NOMO-1 treated with dmso at 0.1 percent for 144 hours (cell line): ENCODE measurements at regions not wholly inside any gene's neighbourhood (a gene's known extent, or its start where the extent isn't known, plus 50 kb on each side); places are given as distances from the start of the nearest gene placed in this dataset.

Source experiments
- DNase-seq: peaks from one replicate; lab custom pipeline; 2025; ENCODE audit not compliant: unreplicated experiment; lab: John Stamatoyannopoulos, UW

DNA sequence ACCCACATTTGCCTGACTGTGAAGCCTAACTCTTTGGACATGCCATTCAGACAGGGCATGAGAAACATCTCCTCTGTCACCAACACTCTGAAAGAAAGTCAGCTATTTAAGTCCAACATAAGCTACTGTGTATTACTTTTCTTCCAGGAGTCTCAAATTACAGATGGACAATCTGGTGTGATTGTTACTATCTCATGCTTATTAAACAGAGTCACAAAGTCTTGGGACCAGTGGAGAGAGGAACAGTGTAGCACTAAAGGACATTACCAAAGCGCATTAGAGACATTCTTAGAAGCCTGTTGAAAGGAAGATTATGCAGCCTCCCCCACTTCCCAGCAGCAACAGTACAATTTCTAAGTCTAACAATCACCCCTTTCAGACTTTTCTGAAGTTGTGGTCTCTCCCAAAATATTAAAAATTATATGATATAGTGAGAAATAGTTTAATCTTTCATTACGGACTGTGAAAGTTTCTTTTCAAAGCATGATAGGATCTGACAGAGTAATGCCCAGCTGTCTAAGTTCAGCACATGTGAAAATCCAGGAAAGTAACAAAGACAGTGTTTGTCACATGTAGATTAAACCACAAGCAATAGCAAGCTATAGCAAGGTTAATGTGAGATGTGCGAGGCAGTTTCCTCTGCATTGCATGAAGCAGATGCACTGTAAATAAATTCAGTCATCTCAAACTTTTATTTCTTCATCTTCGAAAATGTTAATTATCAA is 280.9 kb upstream of the FZD8 start:
- DNase-seq = no peak

DNA sequence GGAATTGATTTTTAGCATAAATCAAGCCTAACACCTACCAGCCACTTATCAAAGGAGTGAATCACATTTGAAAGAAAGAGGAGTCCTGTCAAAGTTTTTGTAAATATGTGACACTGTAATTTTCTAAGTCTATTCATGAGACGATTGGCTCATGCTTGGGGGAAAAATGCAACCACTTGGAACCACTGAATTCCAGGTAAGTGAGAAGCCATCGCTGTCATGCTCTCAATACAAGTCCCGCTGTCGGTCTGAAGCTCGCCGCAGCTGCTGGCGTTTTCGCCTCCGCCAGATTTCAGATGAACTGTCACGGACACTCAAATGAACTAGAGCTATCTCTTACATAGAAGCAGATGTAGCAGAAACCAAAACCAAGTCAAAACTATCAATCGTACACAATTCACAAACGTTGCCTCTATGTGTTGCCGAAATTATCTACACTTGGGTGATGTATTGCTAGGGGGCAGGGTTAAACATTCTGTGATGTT is 279.8 kb upstream of the FZD8 start:
- DNase-seq = no peak

DNA sequence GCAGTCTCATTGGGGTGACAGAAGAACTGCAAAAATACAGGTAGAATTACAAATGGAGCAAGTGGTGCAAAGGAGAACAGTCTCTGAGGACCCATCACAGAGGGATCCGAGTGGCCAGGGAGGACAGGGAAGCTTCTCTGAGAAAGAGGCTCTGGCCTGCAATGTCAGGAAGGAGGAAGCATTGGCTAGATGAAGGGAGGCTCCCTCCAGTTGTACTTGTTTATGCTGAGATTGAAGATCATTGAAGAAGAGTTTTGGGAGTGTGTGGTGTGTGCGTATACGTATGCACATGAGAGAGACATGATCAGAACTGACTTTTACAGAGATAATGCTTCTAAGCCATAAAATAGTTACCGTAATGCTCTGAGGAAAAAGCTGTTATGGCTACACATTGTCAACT is 274.7 kb upstream of the FZD8 start:
- no peak for DNase-seq

DNA sequence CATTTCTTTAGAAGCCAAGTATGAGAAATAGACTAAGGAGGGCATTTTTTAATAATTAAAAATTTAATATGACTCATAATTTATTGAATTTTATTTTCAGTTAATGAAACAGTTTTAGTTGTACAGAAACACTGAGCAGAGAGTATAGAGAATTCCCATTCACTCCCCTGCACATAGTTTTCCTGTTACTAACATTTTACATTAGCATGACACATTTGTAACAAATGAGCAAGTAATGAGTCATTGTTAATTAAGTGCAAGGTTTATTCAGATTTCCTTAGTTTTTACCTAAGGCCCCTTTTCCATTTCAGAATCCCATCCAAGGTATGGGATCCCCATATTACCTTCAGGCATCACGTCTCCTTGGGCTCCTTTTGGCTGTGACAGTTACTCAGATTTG is 271.5 kb upstream of the FZD8 start:
- DNase-seq = no peak

DNA sequence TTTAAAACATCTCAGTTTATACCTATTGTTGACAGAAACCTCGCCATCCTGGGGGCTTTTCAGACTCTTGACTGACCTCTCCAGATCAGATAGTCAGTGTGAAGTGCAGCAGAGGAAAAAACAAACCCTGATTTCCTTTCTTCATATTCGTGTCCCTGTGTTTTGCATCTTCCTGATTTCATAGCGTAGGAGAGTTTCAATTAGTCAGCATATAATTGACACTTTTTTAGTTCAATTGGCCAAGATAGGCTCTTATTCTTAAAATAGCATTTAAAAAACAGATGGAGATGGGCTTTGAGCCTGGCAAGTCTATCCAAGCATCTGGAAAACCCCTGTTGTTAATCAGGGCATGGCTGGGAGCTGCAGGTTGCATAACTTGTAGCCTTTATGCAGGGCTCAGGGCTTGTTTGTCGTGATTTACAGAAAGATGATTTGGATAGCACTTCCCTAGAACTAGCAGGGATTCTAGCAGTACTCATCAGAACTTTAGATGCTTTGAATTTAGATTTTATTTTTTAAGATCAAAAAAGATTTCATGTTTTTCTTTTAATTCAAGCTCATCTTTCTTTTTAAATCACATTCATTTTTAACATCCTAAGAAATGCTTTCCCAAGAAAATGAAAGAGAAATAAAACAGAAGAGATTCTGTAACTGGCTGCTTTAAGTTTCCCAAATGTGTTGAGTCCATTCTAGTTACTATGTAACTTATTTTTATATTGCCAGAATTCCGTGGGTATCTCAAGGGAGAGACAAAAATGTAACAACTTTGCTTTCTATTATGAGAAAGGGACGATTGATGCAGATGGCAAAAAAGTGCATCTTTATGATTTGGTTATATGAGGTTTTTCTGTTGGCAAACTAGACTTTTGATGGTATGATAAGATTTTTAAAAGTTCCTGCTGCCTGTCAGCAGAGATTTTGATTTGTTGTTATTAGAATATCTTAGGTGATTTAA is 270.8 kb upstream of the FZD8 start:
- no peak for DNase-seq

DNA sequence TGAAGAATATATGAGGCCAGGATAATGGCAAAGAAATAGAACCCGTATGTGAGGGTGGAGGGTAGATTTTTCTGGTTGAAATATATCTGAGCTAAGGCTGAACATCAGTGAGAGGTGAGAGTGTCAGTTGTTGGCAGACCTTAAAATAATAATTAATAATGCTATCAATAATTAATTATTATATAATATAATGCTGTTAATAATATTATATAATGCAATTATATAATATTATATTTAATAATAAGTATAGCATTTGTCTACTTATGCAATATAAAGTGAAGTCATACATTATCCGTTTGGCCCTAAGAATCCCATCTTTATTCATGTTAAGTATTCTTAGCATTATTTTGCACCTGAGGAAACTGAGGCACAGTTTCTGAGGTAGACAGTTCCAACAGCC is 269.9 kb upstream of the FZD8 start:
- DNase-seq = no peak

DNA sequence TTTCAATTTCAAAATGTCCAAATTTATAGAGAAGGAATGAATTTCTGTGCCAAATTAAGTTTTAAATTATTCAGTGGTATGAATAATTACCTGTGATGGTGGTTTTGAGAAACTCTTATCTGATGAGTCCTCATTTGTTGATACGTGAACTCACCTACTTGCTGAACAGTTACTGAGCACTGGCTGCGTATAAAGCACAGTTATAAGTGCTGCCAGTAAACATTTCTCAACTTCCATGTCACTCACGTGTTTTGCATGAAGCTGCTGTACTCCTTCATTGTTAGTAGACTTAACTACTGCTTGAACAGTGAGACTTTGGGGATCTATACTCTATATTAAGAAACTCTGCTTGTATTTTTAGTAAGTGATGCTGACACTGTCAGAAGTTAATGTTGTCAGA is 269.1 kb upstream of the FZD8 start:
- no peak for DNase-seq

DNA sequence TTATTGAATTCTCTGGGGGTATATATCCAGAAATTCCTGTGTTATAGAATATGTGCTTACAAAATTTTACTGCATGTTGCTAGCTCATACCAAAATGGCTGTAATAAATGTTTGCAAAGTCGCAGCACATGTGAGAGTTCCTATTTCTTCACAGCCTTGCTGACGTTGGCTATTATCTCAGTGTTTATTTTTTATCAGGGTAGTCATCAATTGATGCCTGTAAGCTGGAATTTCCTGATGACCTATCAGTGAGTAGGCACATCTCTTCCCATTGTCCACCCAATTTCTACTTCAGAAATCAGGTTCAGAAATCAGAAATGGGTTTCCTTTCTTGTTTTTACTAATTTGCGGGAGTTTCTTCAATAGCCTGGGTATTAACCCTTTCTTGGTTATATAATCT is 268.1 kb upstream of the FZD8 start:
- no peak for DNase-seq

DNA sequence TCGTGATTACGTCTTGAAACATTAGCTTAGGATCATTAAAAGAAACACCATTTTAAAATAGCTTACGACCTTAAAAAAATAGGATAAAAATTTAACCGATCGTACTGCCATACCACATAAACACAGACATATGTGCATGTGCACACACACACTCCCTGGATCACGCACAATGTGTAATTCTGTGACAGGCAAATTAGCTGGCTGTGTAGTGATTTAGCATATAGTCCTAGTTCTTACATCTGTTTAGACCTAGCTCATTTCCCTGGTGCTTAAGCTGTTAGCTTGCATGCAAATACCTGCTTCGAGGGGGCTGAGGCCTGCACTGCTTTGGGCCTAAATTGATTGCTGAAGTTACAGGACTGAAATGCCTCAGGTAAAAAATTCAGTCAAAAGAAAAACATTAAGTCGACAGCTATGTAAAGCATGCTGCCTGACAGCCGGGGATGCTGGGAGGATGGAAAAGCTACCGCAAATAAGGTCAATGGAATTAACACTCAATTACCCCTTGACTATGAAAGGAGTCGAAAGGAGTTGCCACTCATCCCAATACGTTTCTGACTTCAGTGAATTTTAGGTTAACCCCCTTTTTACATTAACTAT is 267.1 kb upstream of the FZD8 start:
- DNase-seq = no peak

DNA sequence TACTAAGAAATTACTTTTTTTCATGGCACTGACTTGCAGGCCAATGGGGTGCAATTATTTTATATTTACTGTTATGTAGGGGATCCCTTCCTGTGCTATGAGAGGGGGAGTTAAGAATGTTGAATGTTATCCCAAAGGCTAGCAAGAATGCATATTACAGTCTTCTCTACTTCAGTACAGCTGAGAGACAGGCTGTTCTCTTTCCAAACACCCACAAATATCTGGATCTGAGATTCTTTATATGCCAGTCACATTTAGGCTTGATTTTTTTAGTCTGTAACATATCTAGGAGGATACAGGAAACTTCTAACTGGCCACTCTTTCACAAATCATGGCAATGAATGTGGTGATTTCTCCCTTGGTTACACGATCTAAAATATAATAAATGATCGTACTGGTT is 266.4 kb upstream of the FZD8 start:
- no peak for DNase-seq

DNA sequence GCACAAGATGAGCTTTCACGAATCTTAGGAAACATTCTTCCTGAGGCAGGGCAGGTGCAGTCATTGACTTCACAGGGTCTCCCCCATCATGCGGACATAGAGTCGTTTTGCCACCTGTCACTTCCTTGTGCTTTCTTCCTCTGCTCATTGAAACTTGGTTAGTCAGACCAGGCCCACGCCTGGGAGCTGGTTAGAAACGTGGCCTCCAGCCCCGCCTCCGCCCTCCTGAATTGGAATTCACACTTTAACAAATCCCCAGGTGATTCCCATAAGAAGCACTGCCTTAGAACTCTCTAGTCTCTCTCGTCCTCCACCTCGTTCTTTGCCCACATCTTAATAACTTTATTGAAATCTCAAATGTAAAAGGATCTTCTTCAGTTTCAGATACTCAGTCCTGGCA is 265.5 kb upstream of the FZD8 start:
- DNase-seq = no peak

DNA sequence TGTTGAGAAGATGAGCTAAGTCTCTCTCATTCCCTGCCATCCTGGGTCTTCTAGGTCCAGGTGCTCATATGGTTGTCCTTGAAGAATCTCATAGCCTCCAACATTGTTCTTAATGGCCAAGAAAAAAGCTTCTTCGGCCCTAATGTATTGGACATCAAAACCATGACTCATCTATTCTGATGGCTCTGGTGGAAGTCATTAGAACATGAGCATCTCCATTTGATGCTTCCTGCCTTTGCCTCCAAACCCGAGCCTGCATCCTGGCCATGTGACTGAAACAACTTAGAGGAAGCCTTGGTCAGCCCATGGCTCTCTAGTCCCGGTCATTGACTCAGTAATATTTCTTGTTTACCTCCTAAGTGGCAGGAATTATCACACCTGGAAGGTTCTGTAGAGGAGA is 264.1 kb upstream of the FZD8 start:
- DNase-seq = no peak

DNA sequence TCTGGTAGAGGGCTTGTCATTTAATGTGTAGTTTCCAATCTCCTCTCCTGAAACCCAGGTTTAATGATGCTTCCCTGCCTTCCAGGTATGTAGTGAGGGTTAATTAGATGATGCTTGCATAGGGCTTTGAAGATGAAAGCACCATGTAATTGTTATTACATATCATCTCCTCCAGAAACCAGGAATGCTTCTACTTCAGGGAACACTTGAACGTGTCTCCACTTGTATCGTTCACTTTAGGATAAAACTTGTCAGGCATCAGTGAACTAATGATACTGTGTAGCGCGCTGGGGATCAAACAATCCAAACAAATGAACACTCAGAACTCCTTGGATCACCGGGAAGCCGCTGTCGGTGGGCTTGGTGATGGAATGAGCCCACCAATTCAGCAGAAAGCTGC is 260.9 kb upstream of the FZD8 start:
- no peak for DNase-seq

DNA sequence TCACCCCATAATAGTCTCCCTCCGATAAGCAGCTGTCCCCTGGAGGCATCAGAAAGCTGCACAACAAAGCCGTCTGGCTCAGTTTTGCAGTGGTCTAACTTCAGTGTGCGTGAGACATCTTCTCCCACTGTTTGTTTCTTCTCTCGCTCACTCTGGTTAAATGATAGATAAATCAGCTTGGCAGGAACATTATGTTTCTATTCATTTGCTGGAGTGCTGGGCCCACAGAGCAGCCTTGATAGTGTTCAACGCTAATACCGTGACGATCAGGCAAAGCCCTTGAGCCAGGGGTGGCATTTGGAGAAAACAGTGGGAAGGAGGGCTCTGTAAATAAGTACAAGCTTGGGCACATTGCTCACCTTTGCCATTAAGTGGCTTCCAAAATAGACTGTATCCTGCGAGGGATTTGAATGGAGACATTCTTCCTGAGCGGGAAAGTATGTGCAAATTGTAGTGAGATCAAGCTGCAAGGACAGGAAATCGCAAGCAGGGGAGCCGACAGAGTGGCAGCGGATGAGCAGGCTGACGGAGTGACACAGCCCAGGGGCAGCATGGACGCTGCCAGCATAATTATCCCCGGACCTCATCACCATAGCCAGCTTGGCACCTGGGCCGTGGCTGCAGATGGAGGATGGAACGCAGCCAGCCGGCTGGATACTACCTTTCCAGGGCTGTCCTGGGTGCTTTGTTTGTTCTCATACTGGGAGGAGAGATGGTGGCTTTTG is 256.8 kb upstream of the FZD8 start:
- no peak for DNase-seq

DNA sequence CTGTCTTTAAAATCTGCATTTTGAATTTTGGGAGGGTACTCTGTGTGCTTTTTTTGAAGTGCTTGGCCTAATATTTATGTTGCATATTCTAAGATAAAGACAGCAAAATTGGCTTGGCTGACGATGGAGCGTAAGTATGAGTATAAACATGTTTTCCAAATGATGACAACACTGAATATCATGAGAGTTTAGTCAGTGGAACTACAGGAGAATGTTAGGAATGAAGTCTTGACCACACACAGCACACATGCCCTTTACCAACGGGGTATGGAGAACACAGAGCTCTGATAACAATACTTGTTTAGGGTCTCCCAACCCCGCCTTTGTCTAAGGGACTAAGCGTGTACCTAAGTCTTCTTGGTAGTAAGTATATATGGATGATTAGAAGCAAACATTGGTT is 253.9 kb upstream of the FZD8 start:
- DNase-seq = no peak

DNA sequence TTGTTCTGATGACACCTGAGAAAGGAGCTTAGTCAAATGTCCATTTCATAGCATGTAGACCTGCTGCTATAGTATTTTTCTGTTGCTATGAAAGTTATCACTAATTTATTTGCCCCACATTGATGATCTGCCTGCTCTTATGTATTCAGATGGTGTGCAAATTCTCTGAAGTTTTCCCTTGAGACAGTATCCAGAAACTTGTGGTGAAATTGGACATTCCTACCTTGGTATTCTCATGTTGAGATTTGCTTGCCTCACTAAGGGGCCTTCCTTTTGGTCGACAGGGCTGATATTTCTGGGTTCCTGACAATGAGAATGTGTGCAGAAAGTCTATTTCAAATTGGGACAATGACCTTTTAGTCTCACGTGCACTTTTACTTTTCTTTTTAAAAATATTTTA is 253.2 kb upstream of the FZD8 start:
- DNase-seq = no peak

DNA sequence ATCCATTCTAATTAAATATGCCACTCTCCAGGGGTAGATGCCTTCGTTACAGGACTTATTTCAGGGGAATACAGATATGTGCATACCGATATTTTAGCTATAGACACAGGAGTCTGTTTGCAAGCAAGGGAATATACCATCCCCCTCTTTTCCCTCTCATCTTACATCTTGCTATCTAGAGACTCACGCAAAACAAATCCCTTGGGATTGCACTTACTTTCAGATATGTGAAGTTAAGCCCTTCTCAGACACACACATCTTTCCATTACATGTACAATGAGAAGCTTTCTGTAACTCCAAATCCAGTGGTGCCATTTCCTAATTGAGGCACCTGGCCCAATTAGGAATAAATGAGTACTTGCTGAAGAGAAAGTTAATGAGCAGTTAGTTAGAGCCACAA is 250.4 kb upstream of the FZD8 start:
- no peak for DNase-seq

DNA sequence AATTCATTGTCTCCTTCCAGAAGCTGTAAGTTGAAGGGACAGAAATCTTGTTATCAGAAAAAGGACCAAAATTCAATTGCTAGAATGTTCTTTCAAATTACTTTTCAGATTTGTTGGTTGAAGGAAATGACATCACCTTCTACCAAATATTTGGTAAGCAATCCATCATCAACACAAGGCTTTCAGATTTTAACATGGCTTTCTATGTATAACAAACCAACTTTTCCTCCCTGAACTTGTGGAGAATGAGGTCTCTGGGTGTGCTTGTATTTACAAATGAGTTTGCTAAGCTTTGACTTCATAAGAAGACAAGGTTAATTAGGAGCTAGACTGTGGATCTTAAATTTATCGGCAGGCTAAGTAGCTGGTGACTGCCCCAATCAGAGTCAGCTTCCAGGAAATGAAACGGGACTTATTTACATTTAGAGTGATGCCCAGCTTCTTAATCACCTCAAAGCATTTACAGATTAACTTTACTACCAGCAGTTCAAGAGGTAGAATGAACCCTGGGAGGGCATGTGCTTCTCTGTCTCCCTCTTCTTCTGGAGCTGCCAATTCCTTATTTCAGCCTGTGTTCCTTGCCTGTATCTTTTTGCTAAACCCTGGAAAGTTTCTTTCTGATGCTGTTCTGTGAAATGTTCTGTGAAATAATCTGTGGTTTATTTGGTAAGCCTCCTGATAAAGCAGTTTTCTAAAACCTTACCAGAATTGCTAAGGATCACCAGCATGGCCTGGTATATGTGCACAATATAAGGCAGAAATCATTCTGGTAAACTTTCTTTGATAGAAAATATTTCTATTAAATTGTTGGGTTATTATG is 248.8 kb upstream of the FZD8 start:
- no peak for DNase-seq

DNA sequence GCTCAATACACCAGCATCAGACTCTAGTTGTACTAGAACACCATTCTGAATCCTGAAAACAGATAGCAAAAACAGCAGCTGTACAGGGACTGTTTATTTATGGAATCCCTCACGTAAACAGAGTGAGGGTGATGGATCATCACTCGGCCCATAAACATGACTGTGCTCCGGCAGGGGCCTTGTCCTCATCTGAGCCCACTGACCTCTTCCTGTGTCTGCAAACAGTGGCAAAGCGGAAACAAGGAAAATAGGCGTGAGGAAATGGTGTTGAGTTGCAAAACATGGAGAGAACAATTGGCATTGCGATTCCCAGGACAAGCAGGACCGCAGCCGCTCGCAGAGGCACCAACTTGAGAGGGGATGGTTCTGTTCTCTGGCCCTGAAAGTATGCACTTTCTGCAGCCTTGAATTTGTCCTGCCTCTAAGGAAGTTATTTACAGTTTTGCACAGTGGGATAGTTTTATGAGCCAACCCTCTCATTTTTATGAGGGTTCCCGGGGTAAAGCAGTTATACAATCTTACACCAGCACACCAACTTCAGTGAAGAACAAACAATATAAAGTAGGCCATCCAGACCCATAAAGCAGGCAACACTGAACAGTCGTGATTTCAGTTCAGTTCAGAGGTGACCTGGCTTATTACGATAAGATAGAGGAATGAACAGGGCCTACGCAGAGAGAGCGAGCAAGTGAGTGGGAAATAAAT is 248.0 kb upstream of the FZD8 start:
- DNase-seq = no peak

DNA sequence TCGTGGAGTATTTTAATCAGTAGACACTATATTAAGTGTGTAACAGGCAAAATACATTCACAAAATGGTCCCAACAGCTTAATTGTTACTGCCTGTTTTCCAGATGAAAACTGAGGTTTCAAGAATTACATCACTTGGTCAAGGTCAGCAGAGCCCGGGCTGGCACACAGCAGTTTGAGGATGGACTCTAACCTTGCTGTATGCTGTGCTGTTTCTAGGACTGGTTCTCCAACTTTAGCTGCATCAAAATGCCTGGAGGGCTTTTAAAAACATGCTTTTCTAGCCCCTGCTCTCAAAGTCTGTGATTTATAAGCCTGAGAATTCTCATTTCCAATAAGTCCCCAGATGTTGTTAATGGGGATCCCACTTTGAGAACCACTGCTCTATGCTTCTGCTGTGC is 247.1 kb upstream of the FZD8 start:
- no peak for DNase-seq
